Breast epithelium (tissue), 4 donors: ENCODE measurements at regions not wholly inside any gene's neighbourhood (a gene's known extent, or its start where the extent isn't known, plus 50 kb on each side); places are given as distances from the start of the nearest gene placed in this dataset.
A peak's percentile ranks its signal among the peaks of the same experiment; 100 is the strongest.
"Not testable (repeated sequence)": the region's sequence is repeated elsewhere in the genome, so short reads cannot be mapped to it uniquely, and the experiment has no call there.

Source experiments
- DNase-seq, 2 donors: peaks; one replicate each; pipeline ENCODE4 v3.0.0-alpha.2; 2019; ENCODE audit warnings: low spot score in 2 of 2
- H3K27ac ChIP-seq, 2 donors: fragments of 200-600 bp; sonication (generic) in 1 of 2; one replicate each; pipeline ENCODE4 v1.5.1; 2016 to 2019; ENCODE audit warnings: mild to moderate bottlenecking in 1 of 2
- H3K27me3 ChIP-seq, 2 donors: fragments of 200-600 bp; sonication (generic) in 1 of 2; one replicate each; pipeline versions ENCODE4 v1.5.1 to v1.6.0; 2017 to 2019; ENCODE audit warnings: control low read depth in 1 of 2, mild to moderate bottlenecking in 1 of 2
- H3K36me3 ChIP-seq: fragments of 200-600 bp; one replicate; pipeline ENCODE4 v1.5.1; 2019
- H3K4me1 ChIP-seq, 2 donors: fragments of 200-600 bp; sonication (generic); one replicate each; pipeline ENCODE4 v1.5.1; 2016 to 2019; ENCODE audit warnings: control low read depth in 1 of 2
- H3K4me3 ChIP-seq, 3 donors: fragments of 200-600 bp; sonication (generic); 1 replicate in 2 of 3; 2 replicates in 1 of 3; pipeline ENCODE4 v1.5.1; 2016 to 2019; ENCODE audit warnings: mild to moderate bottlenecking in 3 of 3, moderate library complexity in 2 of 3
- H3K9me3 ChIP-seq, 2 donors: fragments of 200-600 bp; sonication (generic) in 1 of 2; one replicate each; pipeline ENCODE4 v1.5.1; 2016 to 2019; ENCODE audit warnings: control low read depth in 1 of 2
- POLR2A ChIP-seq: fragments of 450-650 bp; IDR thresholded peaks from one replicate; pipeline ENCODE4 v1.6.1; 2016; ENCODE audit warnings: antibody characterized with exemption, mild to moderate bottlenecking, moderate library complexity
- POLR2AphosphoS5 ChIP-seq, 3 donors: sonication (generic); formaldehyde crosslinking; IDR thresholded peaks; one replicate each; pipeline ENCODE4 v1.6.1; 2017; ENCODE audit warnings: antibody characterized with exemption in 3 of 3
- intact Hi-C: fragments of 100-400 bp; cut with DNase I; formaldehyde crosslinking; loops from one replicate; pipeline ENCODE4 v1.15.1; 2023; ENCODE audit warnings: low total_unique reads
- TF ChIP-seq, protein P1 (sequence below), 3 donors: fragments of 450-650 bp; IDR thresholded peaks; one replicate each; pipeline ENCODE4 v1.5.1; 2016 to 2017; ENCODE audit warnings: antibody characterized with exemption in 3 of 3, mild to moderate bottlenecking in 3 of 3, moderate library complexity in 3 of 3

DNA sequence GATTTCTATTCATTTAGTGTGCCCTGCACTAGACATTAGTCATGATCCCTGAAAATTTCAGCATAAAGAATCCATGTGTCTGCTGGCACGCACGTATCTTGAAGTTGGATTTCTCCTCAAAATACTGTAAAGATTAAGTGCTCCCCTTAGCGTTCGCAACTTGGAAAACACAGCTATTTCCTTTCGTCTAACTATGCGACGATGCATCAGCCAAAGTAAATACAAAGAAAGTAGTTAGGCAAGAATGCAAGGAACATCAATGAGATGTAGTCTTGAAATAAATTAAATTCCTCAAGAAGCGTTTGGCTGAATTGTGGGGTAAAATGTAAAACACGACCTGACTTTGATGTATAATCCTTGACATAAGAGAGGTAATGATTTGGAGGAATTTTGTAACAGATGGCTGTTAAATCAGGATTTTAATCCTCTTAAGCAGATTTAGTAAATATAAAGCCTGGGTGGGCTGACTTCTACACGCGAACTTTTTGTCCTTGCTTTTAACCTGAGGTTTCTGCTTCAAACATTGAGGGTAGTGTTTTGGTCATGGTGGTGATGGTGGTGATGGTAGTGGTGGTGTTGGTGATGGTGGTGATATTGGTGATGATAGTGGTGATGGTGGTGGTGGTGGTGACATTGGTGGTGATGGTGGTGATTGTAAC is 88.2 kb downstream of the FOXF2 start:
- H3K27ac ChIP-seq: no peak overlapping the region
- H3K4me1 ChIP-seq: no peaks in the 10 kb centered on the region
- no peaks in the 10 kb centered on the region for H3K36me3 ChIP-seq
- H3K27me3 ChIP-seq: no peaks in the 10 kb centered on the region
- H3K9me3 ChIP-seq: no peaks in the 10 kb centered on the region
- H3K4me3 ChIP-seq: no peak overlapping the region
- no peak for DNase-seq
- intact Hi-C loops: loop anchor here (1.0 kb wide), 1 partner anchor 9 kb away; no protein-coding TSS in a partner anchor
- TF ChIP-seq POLR2AphosphoS5 (IDR thresholded peaks at IDR 0.05) (no peak), POLR2A (no peak)
- TF ChIP-seq, protein P1, sequence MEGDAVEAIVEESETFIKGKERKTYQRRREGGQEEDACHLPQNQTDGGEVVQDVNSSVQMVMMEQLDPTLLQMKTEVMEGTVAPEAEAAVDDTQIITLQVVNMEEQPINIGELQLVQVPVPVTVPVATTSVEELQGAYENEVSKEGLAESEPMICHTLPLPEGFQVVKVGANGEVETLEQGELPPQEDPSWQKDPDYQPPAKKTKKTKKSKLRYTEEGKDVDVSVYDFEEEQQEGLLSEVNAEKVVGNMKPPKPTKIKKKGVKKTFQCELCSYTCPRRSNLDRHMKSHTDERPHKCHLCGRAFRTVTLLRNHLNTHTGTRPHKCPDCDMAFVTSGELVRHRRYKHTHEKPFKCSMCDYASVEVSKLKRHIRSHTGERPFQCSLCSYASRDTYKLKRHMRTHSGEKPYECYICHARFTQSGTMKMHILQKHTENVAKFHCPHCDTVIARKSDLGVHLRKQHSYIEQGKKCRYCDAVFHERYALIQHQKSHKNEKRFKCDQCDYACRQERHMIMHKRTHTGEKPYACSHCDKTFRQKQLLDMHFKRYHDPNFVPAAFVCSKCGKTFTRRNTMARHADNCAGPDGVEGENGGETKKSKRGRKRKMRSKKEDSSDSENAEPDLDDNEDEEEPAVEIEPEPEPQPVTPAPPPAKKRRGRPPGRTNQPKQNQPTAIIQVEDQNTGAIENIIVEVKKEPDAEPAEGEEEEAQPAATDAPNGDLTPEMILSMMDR (IDR thresholded peaks at IDR 0.05): no peak

DNA sequence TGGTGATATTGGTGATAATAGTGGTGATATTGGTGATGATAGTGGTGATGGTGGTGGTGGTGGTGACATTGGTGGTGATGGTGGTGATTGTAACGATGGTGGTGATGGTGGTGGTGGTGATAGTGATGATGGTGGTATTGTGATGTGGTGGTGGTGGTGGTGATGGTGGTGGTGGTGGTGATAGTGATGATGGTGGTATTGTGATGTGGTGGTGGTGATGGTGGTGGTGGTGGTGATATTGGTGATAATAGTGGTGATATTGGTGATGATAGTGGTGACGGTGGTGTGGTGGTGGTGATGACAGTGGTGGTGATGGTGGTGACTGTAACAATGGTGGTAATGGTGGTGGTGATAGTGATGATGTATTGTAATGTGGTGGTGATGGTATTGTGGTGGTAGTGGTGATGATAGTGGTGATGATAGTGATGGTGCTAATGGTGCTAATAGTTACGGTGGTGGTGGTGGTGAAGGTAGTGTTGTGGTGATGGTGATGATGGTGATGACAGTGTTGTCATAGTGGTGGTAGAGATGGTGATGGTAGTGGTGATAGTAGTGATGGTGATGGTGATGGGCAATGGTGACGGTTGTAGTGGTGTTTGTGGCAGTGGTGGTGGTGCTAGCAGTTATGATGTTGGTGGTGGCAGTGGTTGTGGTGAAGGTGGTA is 88.9 kb downstream of the FOXF2 start:
- H3K27me3 ChIP-seq, DNase-seq, H3K36me3 ChIP-seq, H3K4me3 ChIP-seq, H3K27ac ChIP-seq, H3K4me1 ChIP-seq, intact Hi-C loops, H3K9me3 ChIP-seq: not testable (repeated sequence)

DNA sequence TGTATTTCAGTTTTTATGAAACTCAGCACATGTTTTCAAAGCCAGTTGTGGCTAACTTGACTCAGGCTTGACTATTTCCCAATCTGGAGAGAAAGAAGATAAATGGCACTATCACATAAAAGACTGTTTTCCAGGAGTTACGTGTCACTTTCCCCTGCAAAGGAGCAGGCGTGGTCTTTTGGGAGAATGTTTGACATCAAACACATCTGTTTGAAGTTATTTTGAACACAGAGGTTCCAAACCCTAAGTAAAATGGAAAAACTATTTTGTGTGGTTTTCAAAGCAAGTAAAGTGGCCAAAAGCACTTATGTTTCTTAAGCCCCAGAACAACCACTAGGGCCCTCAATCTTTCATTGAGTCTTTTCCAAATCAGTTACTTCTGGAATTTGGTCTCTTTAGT is 89.7 kb downstream of the FOXF2 start:
- H3K4me3 ChIP-seq: no peak overlapping the region
- H3K27me3 ChIP-seq: no peaks in the 10 kb centered on the region
- TF ChIP-seq POLR2A (no peak), POLR2AphosphoS5 (IDR thresholded peaks at IDR 0.05) (peak in 1 of 3 donors; percentile 71)
- TF ChIP-seq, protein P1 (IDR thresholded peaks at IDR 0.05): no peak
- intact Hi-C loops: no loop called here
- no peak for DNase-seq
- no peaks in the 10 kb centered on the region for H3K4me1 ChIP-seq
- H3K27ac ChIP-seq: no peak overlapping the region
- no peaks in the 10 kb centered on the region for H3K9me3 ChIP-seq
- H3K36me3 ChIP-seq: no peaks in the 10 kb centered on the region

DNA sequence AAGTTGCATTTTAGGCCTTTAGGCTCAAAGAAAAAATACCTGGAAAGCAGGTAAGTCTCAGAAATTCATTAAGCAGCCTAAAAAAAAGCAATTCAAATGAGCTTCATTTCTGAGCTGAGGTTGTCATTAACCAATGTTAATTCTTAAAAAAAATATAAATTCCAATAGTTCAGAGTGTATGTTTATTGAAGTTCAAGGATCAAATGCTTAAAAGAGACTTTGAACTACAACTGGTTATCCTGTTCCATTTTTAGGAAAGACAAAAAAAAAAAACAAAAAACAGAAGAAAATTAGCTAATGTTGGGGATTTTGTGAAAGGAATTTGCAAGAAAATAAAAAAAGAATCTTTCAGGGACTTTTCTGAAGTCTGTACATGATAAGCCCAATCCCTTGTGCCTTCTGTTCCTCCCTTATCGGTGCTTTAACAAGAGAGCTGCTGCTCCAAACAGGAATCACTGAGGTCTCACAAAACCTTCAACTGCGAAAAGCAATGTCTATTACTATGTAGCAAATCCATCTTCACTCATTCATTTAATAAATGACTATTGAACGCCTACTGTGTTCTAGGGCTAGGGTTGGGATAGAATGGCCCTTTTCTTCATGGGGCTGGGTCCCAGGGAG is 90.3 kb downstream of the FOXF2 start:
- TF ChIP-seq, protein P1 (IDR thresholded peaks at IDR 0.05): no peak
- TF ChIP-seq POLR2AphosphoS5 (IDR thresholded peaks at IDR 0.05) (no peak), POLR2A (no peak)
- intact Hi-C loops: no loop called here
- no peaks in the 10 kb centered on the region for H3K4me1 ChIP-seq

DNA sequence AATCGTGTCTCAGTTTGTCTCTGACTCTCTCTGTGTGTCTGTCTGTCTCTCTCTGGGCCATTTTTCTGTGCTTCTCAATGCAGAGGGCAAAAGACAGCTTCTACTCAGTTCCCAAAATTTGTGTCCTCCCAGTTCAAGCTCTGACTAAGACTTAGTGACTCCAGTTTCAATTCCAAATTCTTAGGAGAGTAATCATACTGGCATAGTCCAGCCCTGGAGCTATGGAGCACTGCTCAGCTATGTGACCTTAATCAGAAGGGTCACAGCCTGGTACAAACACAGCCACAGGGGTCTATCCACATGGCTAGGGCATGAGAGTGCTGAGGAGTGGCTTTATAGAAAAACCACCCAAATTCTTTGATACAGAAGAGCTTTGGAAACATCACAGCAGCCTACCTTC is 91.9 kb downstream of the FOXF2 start:
- TF ChIP-seq POLR2A (no peak), POLR2AphosphoS5 (IDR thresholded peaks at IDR 0.05) (no peak)
- Histone ChIP-seq H3K27ac (no peak overlapping the region), H3K9me3 (no peaks in the 10 kb centered on the region), H3K36me3 (no peaks in the 10 kb centered on the region), H3K4me3 (no peak overlapping the region), H3K27me3 (no peaks in the 10 kb centered on the region), H3K4me1 (no peaks in the 10 kb centered on the region)
- DNase-seq: no peak
- intact Hi-C loops: no loop called here

More for the DNA sequence above, 90.3 kb downstream of the FOXF2 start:
- H3K36me3 ChIP-seq: no peaks in the 10 kb centered on the region
- H3K27ac ChIP-seq: no peak overlapping the region
- H3K9me3 ChIP-seq: no peaks in the 10 kb centered on the region
- no peak for DNase-seq
- no peaks in the 10 kb centered on the region for H3K27me3 ChIP-seq
- H3K4me3 ChIP-seq: no peak overlapping the region
